Astrocyte (in vitro differentiated cells and primary cell): ENCODE measurements at regions not wholly inside any gene's neighbourhood (a gene's known extent, or its start where the extent isn't known, plus 50 kb on each side); places are given as distances from the start of the nearest gene placed in this dataset.
A peak's percentile ranks its signal among the peaks of the same experiment; 100 is the strongest.

ENCODE experiments used
- DNase-seq: peaks from one replicate; pipeline ENCODE4 v3.0.0-alpha.2; 2010; ENCODE audit warnings: low read depth
- FAIRE-seq: peaks from 2 replicates; lab custom pipeline; 2011; peaks lifted over from hg19 to GRCh38; lab: Jason Lieb, UNC
- H2AFZ ChIP-seq: 2 replicates; pipeline ENCODE4 v1.6.0; 2012; ENCODE audit warnings: low read depth, low read length, inconsistent platforms
- H3K27ac ChIP-seq: 2 replicates; pipeline ENCODE4 v1.5.1; 2011; ENCODE audit warnings: low read depth, low read length, inconsistent platforms
- H3K27me3 ChIP-seq: 2 replicates; pipeline ENCODE4 v1.6.0; 2011; ENCODE audit warnings: low read length, inconsistent platforms; ENCODE audit not compliant: insufficient read depth
- H3K36me3 ChIP-seq: 2 replicates; pipeline ENCODE4 v1.5.1; 2011; ENCODE audit warnings: low read length, inconsistent platforms; ENCODE audit not compliant: insufficient read depth
- H3K4me1 ChIP-seq: 2 replicates; pipeline ENCODE4 v1.5.1; 2011; ENCODE audit warnings: low read length, inconsistent platforms; ENCODE audit not compliant: insufficient read depth
- H3K4me2 ChIP-seq: 2 replicates; pipeline ENCODE4 v1.6.0; 2012; ENCODE audit warnings: low read length, inconsistent platforms
- H3K4me3 ChIP-seq: 2 replicates; pipeline ENCODE4 v1.5.1; 2011; ENCODE audit warnings: low read depth, mild to moderate bottlenecking, low read length, inconsistent platforms; ENCODE audit not compliant: insufficient read depth
- H3K79me2 ChIP-seq: 2 replicates; pipeline ENCODE4 v1.6.0; 2012; ENCODE audit warnings: mild to moderate bottlenecking, low read length, inconsistent platforms; ENCODE audit not compliant: insufficient read depth
- H3K9ac ChIP-seq: 2 replicates; pipeline ENCODE4 v1.6.0; 2012; ENCODE audit warnings: mild to moderate bottlenecking, low read length, inconsistent platforms
- H3K9me3 ChIP-seq: 2 replicates; pipeline ENCODE4 v1.5.1; 2012; ENCODE audit warnings: low read depth, mild to moderate bottlenecking, low read length, inconsistent platforms; ENCODE audit not compliant: insufficient read depth
- H4K20me1 ChIP-seq: 2 replicates; pipeline ENCODE4 v1.6.0; 2012; ENCODE audit warnings: low read length, inconsistent platforms; ENCODE audit not compliant: insufficient read depth
- H3K27ac Mint-ChIP-seq: one replicate; pipeline ENCODE4 v1.8.0; 2021; ENCODE audit warnings: mild to moderate bottlenecking, mixed read lengths; ENCODE audit not compliant: unreplicated experiment
- H3K27me3 Mint-ChIP-seq: one replicate; pipeline ENCODE4 v1.8.0; 2021; ENCODE audit warnings: low read depth, mixed read lengths; ENCODE audit not compliant: unreplicated experiment
- H3K36me3 Mint-ChIP-seq: one replicate; pipeline ENCODE4 v1.8.0; 2021; ENCODE audit warnings: low read depth, mixed read lengths; ENCODE audit not compliant: unreplicated experiment
- H3K4me1 Mint-ChIP-seq: one replicate; pipeline ENCODE4 v1.8.0; 2021; ENCODE audit warnings: low read depth, mixed read lengths; ENCODE audit not compliant: unreplicated experiment
- H3K4me3 Mint-ChIP-seq: one replicate; pipeline ENCODE4 v1.8.0; 2021; ENCODE audit warnings: mild to moderate bottlenecking, moderate library complexity, mixed read lengths; ENCODE audit not compliant: unreplicated experiment
- H3K9me3 Mint-ChIP-seq: one replicate; pipeline ENCODE4 v1.8.0; 2021; ENCODE audit warnings: mild to moderate bottlenecking, mixed read lengths; ENCODE audit not compliant: unreplicated experiment
- EZH2 ChIP-seq: IDR thresholded peaks from 2 replicates; pipeline ENCODE4 v1.6.1; 2012; ENCODE audit warnings: mild to moderate bottlenecking, low read length, inconsistent platforms; ENCODE audit not compliant: insufficient read depth
- TF ChIP-seq, protein P1 (sequence below): IDR thresholded peaks from 2 replicates; pipeline ENCODE4 v1.5.1; 2011; ENCODE audit warnings: low read depth, mild to moderate bottlenecking, inconsistent platforms, low read length, moderate library complexity; ENCODE audit not compliant: insufficient read depth

DNA sequence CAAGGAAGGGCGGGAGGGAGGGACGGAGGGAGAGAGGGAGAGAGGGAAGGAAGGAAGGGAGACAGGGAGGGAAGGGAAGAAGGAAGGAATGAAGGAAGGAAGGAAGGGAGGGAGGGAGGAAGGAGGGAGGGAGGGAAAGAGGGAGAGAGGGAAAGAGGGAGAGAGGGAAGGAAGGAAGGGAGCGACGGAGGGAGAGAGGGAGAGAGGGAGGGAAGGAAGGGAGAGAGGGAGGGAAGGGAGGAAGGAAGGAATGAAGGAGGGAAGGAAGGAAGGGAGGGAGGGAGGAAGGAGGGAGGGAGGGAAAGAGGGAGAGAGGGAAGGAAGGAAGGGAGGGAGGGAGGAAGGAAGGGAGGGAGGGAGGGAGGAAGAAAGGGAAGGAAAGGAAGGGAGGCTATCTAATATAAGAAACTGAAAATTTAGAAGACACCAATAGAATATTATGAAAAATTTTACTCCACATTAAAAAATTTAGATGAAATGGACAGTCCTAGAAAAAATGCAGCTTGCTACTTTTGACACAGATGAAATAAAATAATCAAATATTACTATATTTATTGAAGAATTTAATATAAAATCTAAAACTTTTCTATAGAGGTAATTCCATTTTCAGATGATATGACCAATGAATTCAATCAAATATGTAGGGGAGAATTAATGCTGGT lies 280.3 kb upstream of the SLITRK3 start:
- H3K27me3 ChIP-seq: no peaks in the 10 kb centered on the region
- no peaks in the 10 kb centered on the region for H4K20me1 ChIP-seq
- Mint-ChIP-seq H3K4me1 (no peaks in the 10 kb centered on the region), H3K36me3 (no peaks in the 10 kb centered on the region), H3K27me3 (no peaks in the 10 kb centered on the region), H3K9me3 (peaks cover 3% of the 10 kb centered on the region), H3K27ac (no peak overlapping the region), H3K4me3 (no peak overlapping the region)
- H3K79me2 ChIP-seq: no peaks in the 10 kb centered on the region
- no peaks in the 10 kb centered on the region for H3K4me1 ChIP-seq
- no peak for TF ChIP-seq EZH2
- TF ChIP-seq, protein P1, sequence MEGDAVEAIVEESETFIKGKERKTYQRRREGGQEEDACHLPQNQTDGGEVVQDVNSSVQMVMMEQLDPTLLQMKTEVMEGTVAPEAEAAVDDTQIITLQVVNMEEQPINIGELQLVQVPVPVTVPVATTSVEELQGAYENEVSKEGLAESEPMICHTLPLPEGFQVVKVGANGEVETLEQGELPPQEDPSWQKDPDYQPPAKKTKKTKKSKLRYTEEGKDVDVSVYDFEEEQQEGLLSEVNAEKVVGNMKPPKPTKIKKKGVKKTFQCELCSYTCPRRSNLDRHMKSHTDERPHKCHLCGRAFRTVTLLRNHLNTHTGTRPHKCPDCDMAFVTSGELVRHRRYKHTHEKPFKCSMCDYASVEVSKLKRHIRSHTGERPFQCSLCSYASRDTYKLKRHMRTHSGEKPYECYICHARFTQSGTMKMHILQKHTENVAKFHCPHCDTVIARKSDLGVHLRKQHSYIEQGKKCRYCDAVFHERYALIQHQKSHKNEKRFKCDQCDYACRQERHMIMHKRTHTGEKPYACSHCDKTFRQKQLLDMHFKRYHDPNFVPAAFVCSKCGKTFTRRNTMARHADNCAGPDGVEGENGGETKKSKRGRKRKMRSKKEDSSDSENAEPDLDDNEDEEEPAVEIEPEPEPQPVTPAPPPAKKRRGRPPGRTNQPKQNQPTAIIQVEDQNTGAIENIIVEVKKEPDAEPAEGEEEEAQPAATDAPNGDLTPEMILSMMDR: no peak
- no peak overlapping the region for H2AFZ ChIP-seq
- FAIRE-seq: no peak
- no peaks in the 10 kb centered on the region for H3K9me3 ChIP-seq
- DNase-seq: no peak
- no peak overlapping the region for H3K4me3 ChIP-seq
- H3K36me3 ChIP-seq: no peaks in the 10 kb centered on the region
- H3K9ac ChIP-seq: no peak overlapping the region
- no peak overlapping the region for H3K4me2 ChIP-seq
- no peak overlapping the region for H3K27ac ChIP-seq

DNA sequence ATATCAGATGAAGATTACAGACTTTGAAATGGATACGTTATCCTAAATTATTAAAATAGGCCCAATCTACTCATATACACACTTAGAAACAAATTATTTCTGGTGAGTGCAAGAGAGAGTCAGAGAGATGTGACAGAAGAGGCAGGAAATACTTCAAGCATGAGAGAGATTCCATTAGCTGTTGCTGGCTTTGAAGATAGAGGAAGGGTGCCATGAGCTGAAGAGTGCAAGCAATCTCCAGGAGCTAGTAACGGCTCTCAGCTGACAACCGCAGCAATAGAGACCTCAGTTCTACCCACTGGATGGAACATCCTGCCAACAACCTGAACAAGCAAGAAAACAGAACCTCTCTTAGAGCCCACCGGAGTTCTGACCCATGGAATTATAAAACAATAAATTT lies 270.7 kb upstream of the SLITRK3 start:
- peak overlapping the region; percentile 9 for H2AFZ ChIP-seq
- no peak for FAIRE-seq

More for the DNA sequence above, 270.7 kb upstream of the SLITRK3 start:
- Mint-ChIP-seq H3K4me3 (no peak overlapping the region), H3K4me1 (peaks cover 19% of the 10 kb centered on the region), H3K27ac (peak overlapping the region; percentile 78), H3K27me3 (no peaks in the 10 kb centered on the region), H3K36me3 (no peaks in the 10 kb centered on the region), H3K9me3 (peaks cover 4% of the 10 kb centered on the region)
- H3K9ac ChIP-seq: no peak overlapping the region
- H3K4me1 ChIP-seq: peaks cover 5% of the 10 kb centered on the region
- H3K27me3 ChIP-seq: no peaks in the 10 kb centered on the region
- no peaks in the 10 kb centered on the region for H3K9me3 ChIP-seq
- TF ChIP-seq, protein P1: no peak
- no peak for TF ChIP-seq EZH2
- no peaks in the 10 kb centered on the region for H4K20me1 ChIP-seq
- peak overlapping the region; percentile 33 for H3K4me2 ChIP-seq
- H3K4me3 ChIP-seq: no peak overlapping the region
- peak overlapping the region; percentile 43 for H3K27ac ChIP-seq
- peak; percentile 60 for DNase-seq
- no peaks in the 10 kb centered on the region for H3K36me3 ChIP-seq
- no peaks in the 10 kb centered on the region for H3K79me2 ChIP-seq
